ENCODE measurements at regions not wholly inside any gene's neighbourhood (a gene's known extent, or its start where the extent isn't known, plus 50 kb on each side); places are given as distances from the start of the nearest gene placed in this dataset.

DNA sequence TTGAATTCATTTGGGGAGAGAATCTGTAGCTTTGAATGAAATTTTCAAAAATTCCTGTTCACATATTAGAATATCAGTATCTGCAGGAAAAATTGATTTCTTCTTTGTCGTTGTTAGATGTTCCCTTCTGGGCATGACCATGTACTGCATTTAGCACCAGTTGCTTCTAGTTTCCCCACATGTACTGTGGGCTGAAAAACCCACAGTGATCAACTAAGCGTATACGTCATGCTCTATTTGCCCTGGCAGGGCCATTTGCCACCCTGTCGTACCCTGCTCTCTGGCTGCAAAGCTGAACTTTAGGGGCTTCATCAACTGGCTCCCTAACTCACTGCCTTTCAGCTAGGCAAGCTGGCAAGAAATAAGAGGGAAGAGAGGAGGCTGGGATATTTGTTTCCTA is 340.7 kb upstream of the TSHZ2 start:
- TF ChIP-seq, protein P1, sequence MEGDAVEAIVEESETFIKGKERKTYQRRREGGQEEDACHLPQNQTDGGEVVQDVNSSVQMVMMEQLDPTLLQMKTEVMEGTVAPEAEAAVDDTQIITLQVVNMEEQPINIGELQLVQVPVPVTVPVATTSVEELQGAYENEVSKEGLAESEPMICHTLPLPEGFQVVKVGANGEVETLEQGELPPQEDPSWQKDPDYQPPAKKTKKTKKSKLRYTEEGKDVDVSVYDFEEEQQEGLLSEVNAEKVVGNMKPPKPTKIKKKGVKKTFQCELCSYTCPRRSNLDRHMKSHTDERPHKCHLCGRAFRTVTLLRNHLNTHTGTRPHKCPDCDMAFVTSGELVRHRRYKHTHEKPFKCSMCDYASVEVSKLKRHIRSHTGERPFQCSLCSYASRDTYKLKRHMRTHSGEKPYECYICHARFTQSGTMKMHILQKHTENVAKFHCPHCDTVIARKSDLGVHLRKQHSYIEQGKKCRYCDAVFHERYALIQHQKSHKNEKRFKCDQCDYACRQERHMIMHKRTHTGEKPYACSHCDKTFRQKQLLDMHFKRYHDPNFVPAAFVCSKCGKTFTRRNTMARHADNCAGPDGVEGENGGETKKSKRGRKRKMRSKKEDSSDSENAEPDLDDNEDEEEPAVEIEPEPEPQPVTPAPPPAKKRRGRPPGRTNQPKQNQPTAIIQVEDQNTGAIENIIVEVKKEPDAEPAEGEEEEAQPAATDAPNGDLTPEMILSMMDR (IDR thresholded peaks at IDR 0.05; ENCODE audit: control insufficient read depth, extremely low read depth, insufficient read depth), result no peak
- DNase-seq (ENCODE audit: low read depth), result no peak
- H3K4me3 ChIP-seq (ENCODE audit: low read depth, low read length), result no peak overlapping the region

DNA sequence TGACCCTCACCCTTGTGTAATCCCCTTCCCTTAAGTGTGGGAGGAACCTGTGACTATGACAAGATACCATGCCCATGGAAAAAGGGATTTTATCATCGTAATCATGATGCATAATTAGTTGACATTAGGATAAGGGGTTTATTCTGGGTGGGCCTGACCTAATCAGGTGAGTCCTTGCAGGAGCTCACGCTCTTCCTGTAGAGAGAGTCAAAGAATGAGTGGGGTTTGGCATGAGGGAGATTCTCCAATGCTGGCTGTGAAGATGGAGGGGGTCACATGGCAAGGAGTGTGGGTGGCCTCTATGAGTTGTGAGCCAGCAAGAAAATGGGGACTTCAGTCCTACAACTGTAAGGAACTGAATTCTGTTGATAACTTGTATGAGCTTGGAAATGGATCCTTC is 342.0 kb upstream of the TSHZ2 start:
- TF ChIP-seq, protein P1 (IDR thresholded peaks at IDR 0.05; ENCODE audit: control insufficient read depth, extremely low read depth, insufficient read depth), result no peak
- H3K4me3 ChIP-seq (ENCODE audit: low read depth, low read length), result no peak overlapping the region
- no peak for DNase-seq (ENCODE audit: low read depth)

DNA sequence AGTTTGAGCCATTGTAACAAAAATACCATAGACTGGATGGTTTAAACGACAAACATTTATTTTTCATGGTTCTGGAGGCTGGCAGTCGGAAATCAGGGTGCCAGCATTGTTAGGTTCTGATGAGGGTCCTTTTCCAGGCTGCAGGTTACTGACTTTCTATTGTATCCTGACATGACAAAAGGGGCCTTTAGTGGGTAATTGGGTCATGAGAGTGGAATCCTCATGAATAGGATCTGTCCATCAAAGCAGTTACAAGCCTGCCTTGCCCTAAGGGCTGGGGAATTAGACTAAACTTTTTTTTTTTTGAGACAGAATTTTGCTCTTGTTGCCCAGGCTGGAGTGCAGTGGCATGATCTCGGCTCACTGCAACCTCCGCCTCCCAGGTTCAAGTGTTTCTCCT is 347.9 kb upstream of the TSHZ2 start:
- H3K4me3 ChIP-seq (ENCODE audit: low read depth, low read length), result no peak overlapping the region
- TF ChIP-seq, protein P1 (IDR thresholded peaks at IDR 0.05; ENCODE audit: control insufficient read depth, extremely low read depth, insufficient read depth), result no peak

DNA sequence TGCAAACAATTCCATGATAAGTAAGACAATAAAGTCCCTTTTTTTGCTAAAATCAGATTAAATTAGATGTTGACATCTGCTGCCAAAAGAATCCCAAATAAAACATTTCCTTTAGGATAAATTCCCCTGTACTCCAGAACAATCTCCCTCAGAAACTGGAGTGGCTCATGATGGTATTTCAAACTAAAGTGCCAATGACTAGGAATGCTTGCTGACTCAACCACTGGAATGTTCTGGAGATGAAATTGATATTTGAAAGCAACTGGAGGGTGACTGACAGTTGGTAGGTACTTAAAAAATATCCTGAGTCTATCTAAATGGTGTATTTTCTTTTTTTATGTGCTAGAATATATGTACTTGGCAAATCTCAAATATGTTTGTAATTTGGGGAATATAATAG is 350.1 kb upstream of the TSHZ2 start:
- H3K4me3 ChIP-seq (ENCODE audit: low read depth, low read length), result no peak overlapping the region
- TF ChIP-seq, protein P1 (IDR thresholded peaks at IDR 0.05; ENCODE audit: control insufficient read depth, extremely low read depth, insufficient read depth), result no peak
- DNase-seq (ENCODE audit: low read depth), result no peak

More for the DNA sequence above, 347.9 kb upstream of the TSHZ2 start:
- no peak for DNase-seq (ENCODE audit: low read depth)

DNA sequence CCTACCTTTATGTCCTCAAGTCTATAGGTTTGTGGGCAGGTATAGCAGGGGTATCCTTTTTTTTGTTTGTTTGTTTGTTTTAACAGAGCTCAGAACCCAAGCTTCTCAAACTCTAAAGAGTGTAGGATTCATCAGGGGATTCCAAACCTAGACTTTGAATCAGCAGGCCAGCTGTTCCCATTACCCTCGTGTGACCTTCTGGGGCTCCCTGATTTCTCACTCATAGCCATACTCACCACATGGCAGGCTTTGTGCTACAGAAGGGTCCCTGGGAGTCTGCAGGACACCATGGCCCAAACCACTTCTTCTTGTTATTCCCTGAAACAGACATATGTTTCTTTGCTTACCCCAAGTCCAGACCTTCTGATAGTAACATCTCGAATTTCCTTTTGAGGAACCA is 350.8 kb upstream of the TSHZ2 start:
- TF ChIP-seq, protein P1 (IDR thresholded peaks at IDR 0.05; ENCODE audit: control insufficient read depth, extremely low read depth, insufficient read depth), result no peak

DNA sequence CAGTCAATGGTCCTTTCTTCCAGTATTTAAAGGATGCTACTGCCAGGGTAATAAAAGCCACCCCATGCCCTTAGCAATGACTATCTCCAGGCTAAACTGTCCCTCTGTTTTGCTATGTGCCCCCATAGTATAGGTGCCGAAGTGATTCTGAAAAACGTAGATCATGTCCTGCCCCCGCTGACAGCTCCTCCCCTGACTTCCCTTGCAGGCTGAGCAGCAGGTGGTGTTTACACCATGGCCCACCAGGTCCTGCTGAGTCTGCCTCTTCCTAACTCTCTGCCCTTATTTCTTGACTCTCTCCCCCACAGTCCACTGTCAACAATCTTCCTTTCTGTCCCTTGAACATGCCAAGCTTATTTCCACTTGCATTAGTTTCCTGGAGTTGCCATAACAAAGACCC is 352.5 kb upstream of the TSHZ2 start:
- no peak overlapping the region for H3K4me3 ChIP-seq (ENCODE audit: low read depth, low read length)
- DNase-seq (ENCODE audit: low read depth), result no peak
- TF ChIP-seq, protein P1 (IDR thresholded peaks at IDR 0.05; ENCODE audit: control insufficient read depth, extremely low read depth, insufficient read depth), result no peak

More for the DNA sequence above, 350.8 kb upstream of the TSHZ2 start:
- no peak for DNase-seq (ENCODE audit: low read depth)
- no peak overlapping the region for H3K4me3 ChIP-seq (ENCODE audit: low read depth, low read length)

DNA sequence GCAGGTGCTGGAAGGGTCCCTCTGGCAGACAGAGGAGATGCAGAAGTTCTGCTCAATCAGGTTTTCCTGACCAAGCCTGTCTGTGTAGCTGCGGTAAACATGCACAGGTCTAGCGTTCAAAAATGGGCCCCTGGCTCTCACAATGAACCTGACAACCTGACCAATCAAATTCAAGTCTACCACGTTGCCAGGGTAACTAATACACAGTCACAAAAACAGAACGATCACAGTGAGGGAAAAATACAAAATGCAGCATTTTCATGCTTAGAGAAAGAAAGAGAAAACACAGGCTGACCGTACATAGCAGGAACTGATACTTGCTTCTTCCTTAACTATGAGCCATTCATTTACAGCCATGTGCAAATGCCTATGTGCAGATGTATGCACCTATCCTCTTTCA is 353.1 kb upstream of the TSHZ2 start:
- TF ChIP-seq, protein P1 (IDR thresholded peaks at IDR 0.05; ENCODE audit: control insufficient read depth, extremely low read depth, insufficient read depth), result no peak
- H3K4me3 ChIP-seq (ENCODE audit: low read depth, low read length), result no peak overlapping the region
- no peak for DNase-seq (ENCODE audit: low read depth)

All from LNCaP clone FGC (cell line).